Glutamatergic neuron (in vitro differentiated cells): ENCODE measurements at regions not wholly inside any gene's neighbourhood (a gene's known extent, or its start where the extent isn't known, plus 50 kb on each side); places are given as distances from the start of the nearest gene placed in this dataset.

Experiments used
- DNase-seq: peaks from one replicate; pipeline ENCODE4 v3.0.0; 2022
- H3K27ac Mint-ChIP-seq: one replicate; pipeline ENCODE4 v1.8.0; 2020; ENCODE audit warnings: mild to moderate bottlenecking, mixed read lengths, inconsistent platforms; ENCODE audit not compliant: unreplicated experiment
- H3K27me3 Mint-ChIP-seq: one replicate; pipeline ENCODE4 v1.8.0; 2020; ENCODE audit warnings: mild to moderate bottlenecking, moderate library complexity, mixed read lengths, inconsistent platforms; ENCODE audit not compliant: unreplicated experiment
- H3K36me3 Mint-ChIP-seq: one replicate; pipeline ENCODE4 v1.8.0; 2020; ENCODE audit warnings: mild to moderate bottlenecking, mixed read lengths, inconsistent platforms; ENCODE audit not compliant: unreplicated experiment
- H3K4me1 Mint-ChIP-seq: one replicate; pipeline ENCODE4 v1.8.0; 2020; ENCODE audit warnings: mild to moderate bottlenecking, low read depth, mixed read lengths, inconsistent platforms; ENCODE audit not compliant: unreplicated experiment
- H3K4me3 Mint-ChIP-seq: one replicate; pipeline ENCODE4 v1.8.0; 2020; ENCODE audit warnings: mild to moderate bottlenecking, mixed read lengths, inconsistent platforms; ENCODE audit not compliant: unreplicated experiment
- H3K9me3 Mint-ChIP-seq: one replicate; pipeline ENCODE4 v1.8.0; 2020; ENCODE audit warnings: mild to moderate bottlenecking, moderate library complexity, mixed read lengths, inconsistent platforms; ENCODE audit not compliant: unreplicated experiment
- CTCF ChIP-seq: fragments of 200-600 bp; sonication (generic); IDR thresholded peaks from one replicate; pipeline ENCODE4 v1.5.0; 2021; ENCODE audit not compliant: partially characterized antibody, unreplicated experiment

- no peak for DNase-seq
- H3K4me1 Mint-ChIP-seq, result no peaks in the 10 kb centered on the region
- no peak overlapping the region for H3K4me3 Mint-ChIP-seq
- no peak for TF ChIP-seq CTCF
- peaks cover 4% of the 10 kb centered on the region for H3K9me3 Mint-ChIP-seq
- H3K27ac Mint-ChIP-seq, result no peak overlapping the region
- H3K36me3 Mint-ChIP-seq, result no peaks in the 10 kb centered on the region
- peaks cover 2% of the 10 kb centered on the region for H3K27me3 Mint-ChIP-seq
Observed at GRCh38 chr11:87583931-87584330, 546.2 kb downstream of the TMEM135 start.

- no peak overlapping the region for H3K27ac Mint-ChIP-seq
- no peaks in the 10 kb centered on the region for H3K27me3 Mint-ChIP-seq
- no peak overlapping the region for H3K4me3 Mint-ChIP-seq
- DNase-seq, result no peak
- no peak for TF ChIP-seq CTCF
- no peaks in the 10 kb centered on the region for H3K4me1 Mint-ChIP-seq
- no peaks in the 10 kb centered on the region for H3K9me3 Mint-ChIP-seq
- no peaks in the 10 kb centered on the region for H3K36me3 Mint-ChIP-seq
Observed at GRCh38 chr11:87575088-87575487, 537.4 kb downstream of the TMEM135 start.

- no peaks in the 10 kb centered on the region for H3K9me3 Mint-ChIP-seq
- H3K4me1 Mint-ChIP-seq, result no peaks in the 10 kb centered on the region
- DNase-seq, result no peak
- H3K27ac Mint-ChIP-seq, result no peak overlapping the region
- no peaks in the 10 kb centered on the region for H3K36me3 Mint-ChIP-seq
- TF ChIP-seq CTCF, result no peak
- H3K27me3 Mint-ChIP-seq, result no peaks in the 10 kb centered on the region
- H3K4me3 Mint-ChIP-seq, result no peak overlapping the region
Observed at GRCh38 chr11:87574193-87574592, 536.5 kb downstream of the TMEM135 start.

GRCh38 chr11:87573708-87574107 lies 536.0 kb downstream of the TMEM135 start:
- Mint-ChIP-seq H3K36me3 (no peaks in the 10 kb centered on the region), H3K27ac (no peak overlapping the region), H3K4me1 (no peaks in the 10 kb centered on the region), H3K9me3 (no peaks in the 10 kb centered on the region), H3K27me3 (no peaks in the 10 kb centered on the region), H3K4me3 (no peak overlapping the region)
- DNase-seq, result no peak
- no peak for TF ChIP-seq CTCF

- H3K4me3 Mint-ChIP-seq, result no peak overlapping the region
- no peak for TF ChIP-seq CTCF
- H3K4me1 Mint-ChIP-seq, result no peaks in the 10 kb centered on the region
- no peaks in the 10 kb centered on the region for H3K36me3 Mint-ChIP-seq
- no peak overlapping the region for H3K27ac Mint-ChIP-seq
- no peaks in the 10 kb centered on the region for H3K9me3 Mint-ChIP-seq
- no peaks in the 10 kb centered on the region for H3K27me3 Mint-ChIP-seq
- no peak for DNase-seq
Observed at GRCh38 chr11:87572881-87573280, 535.1 kb downstream of the TMEM135 start.
